Activated CD8-positive, alpha-beta memory T cell treated with anti-CD3 and anti-CD28 coated beads, Interleukin-2, amount 10 ng/mL, durations not matched to agents 7 days and 5 days (primary cell): ENCODE measurements at regions not wholly inside any gene's neighbourhood (a gene's known extent, or its start where the extent isn't known, plus 50 kb on each side); places are given as distances from the start of the nearest gene placed in this dataset.

ENCODE experiments used
- ATAC-seq: fragments of 150-1000 bp; cut with Tn5 transposase; one replicate; pipeline ENCODE4 v1.10.0; 2021; ENCODE audit warnings: moderate library complexity
- CTCF ChIA-PET: fragments of 350-600 bp; sonication (Branson Sonifier 250); formaldehyde crosslinking; loops from one replicate; lab custom pipeline; 2021; ENCODE audit warnings: antibody characterized with exemption; lab: Charles Lee
- DNase-seq: peaks from one replicate; pipeline ENCODE4 v3.0.0-alpha.2; 2020
- H3K27ac Mint-ChIP-seq: one replicate; pipeline ENCODE4 v1.8.0; 2021; ENCODE audit warnings: mild to moderate bottlenecking, mixed read lengths
- H3K27me3 Mint-ChIP-seq: one replicate; pipeline ENCODE4 v1.8.0; 2021; ENCODE audit warnings: mixed read lengths
- H3K36me3 Mint-ChIP-seq: one replicate; pipeline ENCODE4 v1.8.0; 2021; ENCODE audit warnings: mild to moderate bottlenecking, mixed read lengths
- H3K4me1 Mint-ChIP-seq: one replicate; pipeline ENCODE4 v1.8.0; 2021; ENCODE audit warnings: mixed read lengths
- H3K4me3 Mint-ChIP-seq: one replicate; pipeline ENCODE4 v1.8.0; 2021; ENCODE audit warnings: mild to moderate bottlenecking, moderate library complexity, mixed read lengths
- H3K9me3 Mint-ChIP-seq: one replicate; pipeline ENCODE4 v1.8.0; 2022; ENCODE audit warnings: low read depth, mixed read lengths

DNA sequence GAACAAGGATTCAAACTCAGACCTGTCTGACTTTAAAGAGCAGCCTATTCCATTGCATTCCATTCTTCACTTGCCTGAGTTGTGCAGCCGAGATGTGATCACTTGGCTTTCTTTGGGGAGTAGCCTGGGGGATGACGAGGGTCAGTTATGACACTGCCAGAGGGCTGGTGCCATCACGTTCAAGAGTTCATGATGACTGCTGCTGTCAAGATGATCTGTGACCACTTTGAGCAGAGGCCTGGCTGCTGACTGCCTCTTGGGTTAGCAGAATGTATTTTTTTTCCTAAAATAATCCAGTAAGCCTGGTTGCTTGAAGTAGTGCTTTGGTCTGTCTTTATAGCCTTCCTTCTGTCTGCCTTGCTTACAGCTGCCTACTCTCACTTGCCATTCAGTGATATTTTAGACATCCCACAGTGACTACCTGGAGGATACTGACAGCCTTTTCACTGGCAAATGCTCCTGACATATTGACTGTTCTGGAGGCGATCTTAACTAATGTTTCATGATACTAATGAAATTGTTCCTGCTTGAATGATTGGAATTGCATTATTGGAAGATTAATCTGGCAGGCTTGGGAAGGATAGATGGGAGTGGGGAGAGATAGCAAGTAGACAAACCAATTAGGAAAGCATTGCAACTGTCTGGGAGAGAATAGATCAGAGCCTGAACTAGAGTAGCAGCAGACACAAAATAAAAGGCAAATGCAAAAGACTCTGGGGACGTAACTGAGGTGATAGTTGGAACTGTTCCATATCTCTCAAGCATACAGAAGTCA, 221.6 kb upstream of the LCORL start:
- DNase-seq (no peak), ATAC-seq (no peak)
- no peaks in the 10 kb centered on the region for H3K27me3 Mint-ChIP-seq
- CTCF ChIA-PET: no interaction called here
- H3K9me3 Mint-ChIP-seq: no peaks in the 10 kb centered on the region
- H3K4me1 Mint-ChIP-seq: no peaks in the 10 kb centered on the region
- no peak overlapping the region for H3K4me3 Mint-ChIP-seq
- no peaks in the 10 kb centered on the region for H3K36me3 Mint-ChIP-seq
- no peak overlapping the region for H3K27ac Mint-ChIP-seq

GRCh38 chr4:18241727-18242126, 220.2 kb upstream of the LCORL start:
- no peak for ATAC-seq
- no peaks in the 10 kb centered on the region for H3K36me3 Mint-ChIP-seq
- DNase-seq: no peak
- CTCF ChIA-PET: no interaction called here
- H3K27me3 Mint-ChIP-seq: no peaks in the 10 kb centered on the region
- H3K4me1 Mint-ChIP-seq: no peaks in the 10 kb centered on the region
- H3K9me3 Mint-ChIP-seq: no peaks in the 10 kb centered on the region
- H3K4me3 Mint-ChIP-seq: no peak overlapping the region
- H3K27ac Mint-ChIP-seq: no peak overlapping the region

DNA sequence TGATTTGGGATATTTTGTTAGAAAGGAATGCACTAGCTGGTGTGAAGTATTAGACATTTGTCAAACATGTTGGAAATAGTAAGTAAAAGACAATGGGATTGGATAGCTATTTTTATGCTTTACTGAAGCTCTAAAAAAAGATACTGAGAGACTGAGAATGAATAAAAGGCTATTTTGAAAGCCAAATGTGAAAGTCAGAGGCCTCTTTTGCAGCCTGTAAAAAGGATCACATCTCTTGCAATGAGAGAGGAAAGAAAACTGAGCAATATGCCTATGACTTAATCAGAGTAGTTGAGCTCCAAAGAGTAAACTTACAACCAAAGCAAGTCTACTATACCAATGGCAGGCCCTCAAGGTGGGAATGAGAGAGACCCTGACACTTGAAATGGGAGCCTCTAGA, 212.6 kb upstream of the LCORL start:
- Mint-ChIP-seq H3K27ac (no peak overlapping the region), H3K4me1 (no peaks in the 10 kb centered on the region), H3K27me3 (no peaks in the 10 kb centered on the region), H3K9me3 (no peaks in the 10 kb centered on the region), H3K4me3 (no peak overlapping the region), H3K36me3 (no peaks in the 10 kb centered on the region)
- DNase-seq (no peak), ATAC-seq (no peak)
- CTCF ChIA-PET: no interaction called here

GRCh38 chr4:18231726-18232125, 210.2 kb upstream of the LCORL start:
- CTCF ChIA-PET: no interaction called here
- DNase-seq (no peak), ATAC-seq (no peak)
- Mint-ChIP-seq H3K27me3 (no peaks in the 10 kb centered on the region), H3K9me3 (peaks cover 2% of the 10 kb centered on the region), H3K4me1 (no peaks in the 10 kb centered on the region), H3K36me3 (no peaks in the 10 kb centered on the region), H3K4me3 (no peak overlapping the region), H3K27ac (no peak overlapping the region)

- ATAC-seq (no peak), DNase-seq (no peak)
- Mint-ChIP-seq H3K4me1 (no peaks in the 10 kb centered on the region), H3K9me3 (peaks cover 2% of the 10 kb centered on the region), H3K36me3 (no peaks in the 10 kb centered on the region), H3K27ac (no peak overlapping the region), H3K27me3 (no peaks in the 10 kb centered on the region), H3K4me3 (no peak overlapping the region)
- CTCF ChIA-PET: interaction anchor here (0.7 kb wide), 1 partner anchor 1252 kb away, joined by 3 read pairs; no protein-coding TSS in a partner anchor
These were observed 206.3 kb upstream of the LCORL start for GRCh38 chr4:18227880-18228279.

DNA sequence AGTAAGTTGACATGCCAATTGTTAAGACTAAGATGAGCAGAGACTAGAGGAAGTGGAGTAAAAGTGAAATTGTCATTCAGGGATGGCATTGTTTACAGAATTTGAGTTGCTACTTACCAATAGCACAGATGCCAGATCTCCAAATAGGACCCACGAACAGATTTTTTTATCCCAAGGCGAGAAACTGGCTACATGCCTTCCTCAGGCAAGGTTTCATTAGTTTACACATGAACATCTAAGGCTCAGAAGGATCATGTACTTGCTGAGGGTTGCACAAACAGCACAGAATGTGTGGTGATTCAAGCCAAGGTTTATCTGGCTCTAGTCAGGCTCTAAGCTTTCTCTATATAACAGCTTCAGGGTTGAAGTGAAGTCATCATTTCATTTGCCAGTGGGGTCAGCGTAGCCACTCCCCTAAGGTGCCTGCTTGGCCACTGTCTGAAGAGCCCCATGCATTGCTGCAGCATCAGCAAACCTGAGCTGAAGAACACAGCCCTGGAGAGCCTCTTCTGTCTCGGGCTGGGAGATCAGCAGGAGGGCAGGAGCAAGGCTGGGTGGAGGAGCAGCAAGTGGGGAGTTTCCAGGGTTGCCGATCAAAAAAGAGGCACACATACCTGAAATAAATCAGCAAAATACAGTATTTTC, 193.0 kb upstream of the LCORL start:
- no peak for DNase-seq
- CTCF ChIA-PET: no interaction called here
- Mint-ChIP-seq H3K4me1 (no peaks in the 10 kb centered on the region), H3K36me3 (no peaks in the 10 kb centered on the region), H3K9me3 (no peaks in the 10 kb centered on the region), H3K27me3 (no peaks in the 10 kb centered on the region), H3K27ac (no peak overlapping the region), H3K4me3 (no peak overlapping the region)
- ATAC-seq: no peak

GRCh38 chr4:18213576-18214198, 192.1 kb upstream of the LCORL start:
- H3K27me3 Mint-ChIP-seq: peaks cover 2% of the 10 kb centered on the region
- H3K4me1 Mint-ChIP-seq: no peaks in the 10 kb centered on the region
- no peak overlapping the region for H3K4me3 Mint-ChIP-seq
- H3K36me3 Mint-ChIP-seq: no peaks in the 10 kb centered on the region
- DNase-seq: no peak
- ATAC-seq: no peak
- no peak overlapping the region for H3K27ac Mint-ChIP-seq
- CTCF ChIA-PET: no interaction called here
- H3K9me3 Mint-ChIP-seq: no peaks in the 10 kb centered on the region

DNA sequence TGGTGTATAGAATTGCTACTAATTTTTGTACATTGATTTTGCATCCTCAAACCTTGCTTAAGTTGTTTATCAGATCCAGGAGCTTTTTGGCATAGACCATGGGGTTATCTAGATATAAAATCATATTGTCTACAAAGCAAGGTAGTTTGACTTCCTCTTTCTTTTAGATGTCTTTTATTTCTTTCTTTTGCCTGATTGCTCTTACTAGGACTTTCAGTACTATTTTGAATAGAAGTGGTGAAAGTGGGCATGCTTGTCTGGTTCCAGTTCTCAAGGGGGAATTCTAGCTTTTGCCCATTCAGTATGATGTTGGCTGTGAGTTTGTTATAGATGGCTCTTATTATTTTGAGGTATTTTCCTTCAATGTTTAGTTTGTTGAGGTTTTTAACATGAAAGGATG, 187.9 kb upstream of the LCORL start:
- Mint-ChIP-seq H3K4me1 (no peaks in the 10 kb centered on the region), H3K27me3 (peaks cover 2% of the 10 kb centered on the region), H3K36me3 (no peaks in the 10 kb centered on the region), H3K4me3 (no peak overlapping the region), H3K27ac (no peak overlapping the region), H3K9me3 (no peaks in the 10 kb centered on the region)
- no peak for DNase-seq
- CTCF ChIA-PET: no interaction called here
- no peak for ATAC-seq

- ATAC-seq (no peak), DNase-seq (no peak)
- Mint-ChIP-seq H3K36me3 (no peaks in the 10 kb centered on the region), H3K4me1 (no peaks in the 10 kb centered on the region), H3K27me3 (peaks cover 4% of the 10 kb centered on the region), H3K9me3 (no peaks in the 10 kb centered on the region), H3K4me3 (no peak overlapping the region), H3K27ac (no peak overlapping the region)
- CTCF ChIA-PET: no interaction called here
These were observed 182.4 kb upstream of the LCORL start for GRCh38 chr4:18203966-18204365.

DNA sequence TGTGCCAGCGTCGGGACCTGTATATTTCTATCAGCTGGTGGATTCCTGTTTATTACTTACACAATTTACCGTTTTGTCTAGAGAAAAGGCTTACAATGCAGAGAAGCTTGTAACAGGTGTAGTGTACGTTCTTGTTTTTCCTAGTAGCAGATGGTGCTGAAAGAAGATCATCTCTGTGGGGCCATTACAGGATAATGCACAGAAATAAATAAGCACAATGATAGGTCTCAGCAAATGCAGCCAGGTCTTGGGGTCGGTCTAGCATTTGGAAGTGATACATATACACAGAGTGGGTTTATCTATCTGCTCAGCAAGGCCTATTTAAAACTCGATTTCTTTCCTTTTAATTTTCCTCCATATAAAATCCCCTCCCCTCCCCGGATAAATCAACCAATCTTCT, 180.9 kb upstream of the LCORL start:
- Mint-ChIP-seq H3K27ac (no peak overlapping the region), H3K4me1 (no peaks in the 10 kb centered on the region), H3K27me3 (peaks cover 2% of the 10 kb centered on the region), H3K4me3 (no peak overlapping the region), H3K9me3 (no peaks in the 10 kb centered on the region), H3K36me3 (no peaks in the 10 kb centered on the region)
- DNase-seq (no peak), ATAC-seq (no peak)
- CTCF ChIA-PET: no interaction called here

DNA sequence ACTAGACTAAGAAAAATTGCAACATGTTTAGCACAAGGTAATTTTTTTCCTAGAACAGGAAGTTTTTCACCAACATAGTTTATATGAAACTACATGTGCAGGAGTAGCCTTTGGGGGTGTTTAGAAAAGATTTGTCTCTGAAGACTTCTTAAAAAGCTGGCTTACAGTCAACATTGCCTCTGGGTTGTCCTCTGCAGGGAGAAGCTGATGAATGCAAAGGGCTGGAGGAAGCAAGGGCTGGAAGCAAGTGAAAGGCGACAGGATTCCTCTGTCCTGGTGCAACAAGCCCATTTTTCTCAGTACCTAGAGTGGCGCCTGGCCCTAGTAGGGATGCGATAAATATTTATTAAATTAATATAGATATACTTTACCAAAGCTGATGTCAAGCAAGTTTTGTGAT, 180.3 kb upstream of the LCORL start:
- Mint-ChIP-seq H3K36me3 (no peaks in the 10 kb centered on the region), H3K27ac (no peak overlapping the region), H3K4me3 (no peak overlapping the region), H3K9me3 (no peaks in the 10 kb centered on the region), H3K27me3 (peaks cover 2% of the 10 kb centered on the region), H3K4me1 (no peaks in the 10 kb centered on the region)
- DNase-seq: no peak
- CTCF ChIA-PET: no interaction called here
- ATAC-seq: no peak

DNA sequence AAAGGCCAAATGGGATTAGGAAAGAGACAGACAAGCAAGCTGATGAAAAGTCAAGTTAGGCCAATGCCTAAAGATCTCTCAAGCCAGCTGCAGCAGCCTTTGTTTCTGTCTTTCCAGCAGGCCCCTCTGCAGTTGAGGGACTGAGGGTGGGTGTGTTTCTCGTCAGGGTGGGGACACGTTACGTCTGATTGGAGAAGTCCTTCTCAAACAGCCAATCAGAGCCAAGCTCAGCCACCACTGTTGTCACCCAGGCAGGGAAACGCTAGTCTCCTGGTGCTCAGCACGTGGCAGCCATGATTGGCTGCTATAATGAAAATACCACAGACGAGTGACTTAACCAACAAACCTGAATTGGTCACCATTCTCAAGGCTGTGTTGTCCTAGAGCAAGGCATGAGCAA, 177.1 kb upstream of the LCORL start:
- Mint-ChIP-seq H3K27me3 (peaks cover 2% of the 10 kb centered on the region), H3K36me3 (no peaks in the 10 kb centered on the region), H3K9me3 (no peaks in the 10 kb centered on the region), H3K4me3 (no peak overlapping the region), H3K4me1 (no peaks in the 10 kb centered on the region), H3K27ac (no peak overlapping the region)
- ATAC-seq (no peak), DNase-seq (no peak)
- CTCF ChIA-PET: no interaction called here

- DNase-seq (no peak), ATAC-seq (no peak)
- Mint-ChIP-seq H3K9me3 (no peaks in the 10 kb centered on the region), H3K4me1 (no peaks in the 10 kb centered on the region), H3K27ac (no peak overlapping the region), H3K27me3 (no peaks in the 10 kb centered on the region), H3K36me3 (no peaks in the 10 kb centered on the region), H3K4me3 (no peak overlapping the region)
- CTCF ChIA-PET: no interaction called here
These were observed 175.9 kb upstream of the LCORL start for GRCh38 chr4:18197467-18197866.

DNA sequence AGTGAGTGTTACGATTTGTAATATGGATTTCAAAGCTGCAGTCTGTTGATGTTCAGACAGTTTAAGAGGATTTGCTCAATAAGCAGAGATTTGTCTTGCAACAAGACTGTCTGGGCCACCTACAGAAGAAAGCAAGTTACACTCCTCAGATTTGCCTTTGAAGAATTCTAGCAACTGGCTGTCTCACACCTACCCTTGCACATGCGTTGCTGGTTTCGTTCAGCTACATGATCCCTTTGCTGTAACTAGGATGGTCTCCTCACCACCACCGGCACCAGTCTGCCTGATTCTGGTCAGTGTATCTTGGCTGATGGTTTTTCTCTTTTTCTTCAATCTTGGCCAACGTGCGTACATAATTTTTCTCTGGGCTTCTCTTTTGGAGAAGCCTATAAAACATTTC, 172.7 kb upstream of the LCORL start:
- no peak for ATAC-seq
- no peaks in the 10 kb centered on the region for H3K36me3 Mint-ChIP-seq
- CTCF ChIA-PET: no interaction called here

More for the DNA sequence above, 172.7 kb upstream of the LCORL start:
- no peaks in the 10 kb centered on the region for H3K27me3 Mint-ChIP-seq
- H3K4me3 Mint-ChIP-seq: no peak overlapping the region
- no peaks in the 10 kb centered on the region for H3K4me1 Mint-ChIP-seq
- no peak for DNase-seq
- no peak overlapping the region for H3K27ac Mint-ChIP-seq
- no peaks in the 10 kb centered on the region for H3K9me3 Mint-ChIP-seq
